ENCODE measurements at regions not wholly inside any gene's neighbourhood (a gene's known extent, or its start where the extent isn't known, plus 50 kb on each side); places are given as distances from the start of the nearest gene placed in this dataset.
"Not testable (repeated sequence)": the region's sequence is repeated elsewhere in the genome, so short reads cannot be mapped to it uniquely, and the experiment has no call there.

GRCh38 chr3:101999177-101999779 lies 150.0 kb downstream of the NFKBIZ start:
- DNase-seq = no peak

DNA sequence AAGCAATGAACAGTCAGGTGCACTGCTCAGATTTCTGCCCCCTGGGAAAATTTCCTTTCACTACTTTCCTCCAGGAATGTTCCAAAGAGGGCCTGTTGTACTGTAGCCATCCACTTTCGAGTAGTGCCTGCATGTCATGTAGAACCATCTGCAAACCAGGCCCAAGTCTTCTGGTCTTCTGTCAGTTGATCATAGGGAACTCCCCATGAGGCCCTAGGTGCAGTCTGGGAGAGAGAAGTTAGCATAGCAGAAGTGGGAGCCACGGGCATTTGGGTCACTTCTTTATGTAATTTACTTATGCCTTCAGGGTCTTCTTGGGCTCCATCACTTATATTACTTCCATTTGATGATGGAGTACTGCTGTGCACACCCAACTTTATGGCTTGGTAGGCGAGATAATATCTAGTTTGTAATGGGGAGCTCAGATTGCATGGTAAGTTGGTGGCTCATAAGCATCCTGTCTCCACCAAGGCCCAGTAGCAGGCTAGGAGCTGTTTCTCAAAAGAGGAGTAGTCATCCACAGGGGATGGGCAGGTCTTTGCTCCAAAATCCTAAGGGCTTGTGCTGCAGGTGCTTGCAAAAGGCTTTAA lies 151.4 kb downstream of the NFKBIZ start:
- DNase-seq = no peak

DNA sequence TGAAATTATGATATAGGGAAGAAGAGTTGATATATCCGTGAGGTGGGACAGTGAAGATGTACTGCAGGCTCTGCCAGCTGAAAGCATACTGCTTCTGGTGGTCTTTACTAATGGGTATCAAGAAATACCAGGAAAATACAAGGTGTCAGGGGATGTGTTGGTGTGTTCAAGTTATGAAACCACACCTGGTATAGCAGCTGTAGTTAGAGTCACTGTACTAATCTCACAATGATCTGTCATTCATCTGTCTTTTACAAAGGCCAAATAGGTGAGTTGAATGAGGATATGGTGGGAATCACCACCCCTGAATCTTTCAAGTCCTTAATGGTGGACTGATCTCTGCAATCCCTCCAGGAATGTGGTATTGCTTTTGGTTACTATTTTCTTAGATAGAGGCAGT lies 152.7 kb downstream of the NFKBIZ start:
- DNase-seq = no peak

DNA sequence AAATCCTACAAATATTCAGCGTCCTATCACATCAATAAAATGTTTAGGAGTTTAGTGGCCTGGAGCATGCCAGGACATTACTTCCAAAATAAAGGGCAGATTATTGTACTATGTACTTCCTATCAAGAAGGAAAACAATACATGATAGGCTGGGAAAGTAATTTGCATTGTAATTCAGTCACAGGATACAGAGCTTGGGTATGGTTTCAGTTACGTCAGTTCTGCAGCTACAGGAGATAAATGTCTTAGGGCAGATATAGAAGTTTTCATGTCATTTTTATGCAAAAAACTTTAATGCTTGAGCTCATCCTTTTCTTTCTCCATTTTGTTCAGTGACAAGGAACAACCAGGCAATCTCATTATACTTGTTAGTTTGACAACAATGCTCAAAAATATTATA lies 155.2 kb downstream of the NFKBIZ start:
- no peak for DNase-seq

GRCh38 chr3:102005551-102005950 lies 156.2 kb downstream of the NFKBIZ start:
- DNase-seq = no peak

- DNase-seq = no peak
These were observed 157.6 kb downstream of the NFKBIZ start for GRCh38 chr3:102006812-102007485.

GRCh38 chr3:102008436-102008835 lies 159.1 kb downstream of the NFKBIZ start:
- DNase-seq = not testable (repeated sequence)

GRCh38 chr3:102016417-102016816 lies 167.1 kb downstream of the NFKBIZ start:
- DNase-seq = no peak

- no peak for DNase-seq
These were observed 168.5 kb downstream of the NFKBIZ start for GRCh38 chr3:102017784-102018183.

GRCh38 chr3:102018551-102018950 lies 169.2 kb downstream of the NFKBIZ start:
- DNase-seq = no peak

GRCh38 chr3:102020735-102021134 lies 171.4 kb downstream of the NFKBIZ start:
- DNase-seq = no peak

DNA sequence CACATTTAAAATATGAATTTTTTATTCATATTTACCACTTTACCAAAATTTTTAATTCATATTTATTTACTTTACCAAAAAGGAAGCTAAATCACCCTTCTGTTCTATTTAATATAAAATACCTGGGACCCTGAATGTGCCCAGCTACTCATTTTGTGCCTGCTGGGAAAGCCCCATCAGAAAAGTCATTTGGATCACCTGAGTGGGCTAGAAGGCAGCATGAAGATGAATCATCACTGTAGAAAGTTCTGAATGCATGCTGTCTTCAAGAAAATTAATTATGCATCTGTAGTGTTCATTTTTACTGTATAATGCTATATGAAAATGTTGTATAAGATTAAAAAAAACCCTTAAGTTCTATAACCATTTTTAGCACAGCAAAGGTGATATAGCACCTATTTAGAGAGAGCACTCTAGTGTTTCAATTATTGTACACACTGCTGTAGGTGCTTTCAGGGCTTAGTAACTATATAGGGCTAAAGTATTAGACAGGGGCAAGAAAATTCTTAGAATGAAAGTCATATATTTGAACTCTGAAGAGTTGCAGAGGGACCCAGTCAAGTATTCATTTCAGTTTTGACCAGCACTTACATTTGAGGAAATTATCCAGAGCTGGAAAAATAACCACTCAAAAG lies 175.1 kb downstream of the NFKBIZ start:
- DNase-seq = peak; percentile 13

DNA sequence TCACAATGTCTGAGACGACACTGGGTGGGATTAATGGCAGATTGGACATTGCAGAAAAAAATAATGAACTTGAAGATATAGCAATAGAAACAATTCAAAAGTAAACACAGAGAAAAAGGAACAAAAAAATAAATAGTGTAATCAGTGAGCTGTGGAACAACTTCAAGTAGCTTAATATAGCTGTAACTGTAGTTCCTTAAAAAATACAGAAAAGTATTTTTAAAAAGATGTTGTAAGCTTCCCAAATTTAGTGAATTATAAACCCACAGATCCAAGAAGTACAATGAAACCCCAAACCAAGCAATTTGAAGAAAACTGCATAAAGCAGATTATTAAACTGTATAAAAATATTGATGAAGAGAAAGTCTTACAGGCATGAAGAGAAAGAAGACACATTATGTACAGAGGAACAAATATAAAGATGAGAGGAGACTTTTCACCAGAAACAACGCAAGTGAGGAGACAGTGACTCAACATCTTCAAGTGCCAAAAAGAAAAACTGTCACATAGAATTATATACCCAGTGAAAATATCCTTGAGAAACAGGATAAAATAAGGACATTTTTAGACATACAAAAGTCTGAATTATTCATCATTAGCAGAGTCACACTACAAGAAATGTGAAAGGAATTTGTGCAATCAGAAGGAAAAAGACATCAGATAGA lies 176.4 kb downstream of the NFKBIZ start:
- no peak for DNase-seq

GRCh38 chr3:102026656-102027055 lies 177.3 kb downstream of the NFKBIZ start:
- no peak for DNase-seq

DNA sequence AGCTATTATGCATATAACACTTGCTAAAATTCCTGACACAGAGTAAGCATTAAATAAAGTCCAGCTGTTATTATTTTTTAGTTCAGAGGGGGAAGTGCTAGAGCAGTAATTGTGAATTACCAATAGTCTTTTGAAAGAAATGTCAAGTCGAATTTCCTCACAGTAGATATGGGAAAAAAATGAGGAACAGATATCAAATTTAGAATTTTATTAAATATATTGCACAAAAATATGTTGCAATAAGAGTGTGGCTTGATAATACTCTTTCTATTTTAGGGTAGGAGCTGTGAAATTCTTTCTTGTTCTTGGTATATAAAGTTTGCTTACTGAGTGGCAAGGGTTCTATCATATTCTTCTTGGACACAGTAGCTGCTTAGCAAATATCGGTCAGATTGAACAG lies 181.3 kb downstream of the NFKBIZ start:
- no peak for DNase-seq

DNA sequence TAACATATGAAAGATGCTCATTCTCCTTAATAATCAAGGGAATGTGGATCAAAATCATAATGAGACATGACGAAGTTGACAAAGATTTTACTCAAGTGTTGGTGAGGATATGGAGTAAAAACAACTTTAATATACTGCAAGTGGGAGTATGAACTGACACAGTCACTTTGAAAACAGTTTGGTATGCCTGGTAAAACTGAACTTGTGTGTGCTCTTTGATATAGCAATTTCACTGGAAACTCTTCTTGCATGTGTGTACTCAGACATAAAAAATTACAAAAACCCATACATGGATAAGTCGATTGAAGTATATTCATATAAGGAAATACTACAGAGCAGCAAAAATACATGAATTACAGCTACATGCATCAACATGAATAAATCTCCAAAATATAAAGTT lies 182.5 kb downstream of the NFKBIZ start:
- no peak for DNase-seq

GRCh38 chr3:102032491-102033383 lies 183.4 kb downstream of the NFKBIZ start:
- no peak for DNase-seq

DNA sequence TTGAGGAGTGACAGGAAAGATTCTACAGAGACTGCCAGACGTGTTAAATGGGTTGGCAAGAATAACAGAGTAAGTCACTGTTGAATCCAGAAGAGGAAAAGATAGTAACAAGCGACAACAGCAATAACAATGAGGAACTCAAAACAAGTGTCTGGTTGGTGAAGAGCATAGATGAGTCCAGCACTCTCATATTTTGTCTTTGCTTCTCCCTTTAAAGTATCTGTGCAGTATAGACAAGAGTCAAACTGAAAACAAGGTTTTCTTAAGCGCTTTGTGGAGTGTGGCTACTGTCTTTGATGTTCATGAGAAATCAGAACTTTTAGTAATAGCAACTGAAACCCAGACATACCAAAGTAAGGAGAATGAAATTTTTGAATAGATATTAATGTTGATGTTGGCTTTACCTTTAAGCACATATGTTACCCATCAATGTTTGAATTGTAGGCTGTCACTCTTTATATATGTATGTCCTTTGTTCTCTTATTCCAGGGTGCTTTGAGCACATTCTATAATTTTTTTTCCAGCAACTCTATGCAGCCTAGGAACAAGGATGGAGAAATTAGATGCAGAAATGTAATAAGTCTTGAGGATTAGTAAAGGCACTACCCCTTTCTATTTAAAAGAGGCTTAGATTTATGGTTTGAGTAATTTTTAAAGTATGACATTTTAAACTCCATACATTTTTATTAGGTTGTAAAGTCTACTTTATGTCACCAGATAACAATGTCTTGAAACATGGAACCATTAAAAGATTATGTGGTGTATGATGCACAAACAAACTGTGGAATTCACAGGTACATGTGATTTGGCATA lies 185.5 kb downstream of the NFKBIZ start:
- DNase-seq = no peak

GRCh38 chr3:102036017-102036416 lies 186.7 kb downstream of the NFKBIZ start:
- DNase-seq = no peak

GRCh38 chr3:102036472-102036871 lies 187.2 kb downstream of the NFKBIZ start:
- no peak for DNase-seq

DNA sequence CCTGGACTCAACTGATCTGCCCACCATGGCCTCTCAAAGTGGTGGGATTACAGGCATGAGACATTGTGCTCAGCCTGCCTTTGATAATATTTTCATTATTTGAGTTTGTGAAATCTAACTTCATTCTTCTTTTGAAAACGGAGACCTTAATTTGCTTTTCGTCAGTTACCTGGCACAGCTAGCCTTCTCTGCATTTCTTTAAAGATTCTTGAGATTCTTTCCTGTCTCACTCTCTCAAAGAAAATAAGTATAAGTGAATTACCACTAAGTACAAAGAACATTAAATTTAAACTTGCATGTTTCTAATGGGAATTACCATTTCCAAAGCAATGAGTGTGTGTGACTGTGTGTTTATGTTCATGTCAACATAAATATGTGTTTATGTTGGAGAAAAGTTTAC lies 187.9 kb downstream of the NFKBIZ start:
- no peak for DNase-seq

- no peak for DNase-seq
These were observed 188.5 kb downstream of the NFKBIZ start for GRCh38 chr3:102037791-102038190.
